Karpas-422 (cell line): ENCODE measurements at regions not wholly inside any gene's neighbourhood (a gene's known extent, or its start where the extent isn't known, plus 50 kb on each side); places are given as distances from the start of the nearest gene placed in this dataset.

Experiments
- DNase-seq: peaks from one replicate; pipeline ENCODE4 v3.0.0-alpha.2; 2015
- H2AFZ ChIP-seq: fragments of 200-600 bp; sonication (generic); 2 replicates; pipeline ENCODE4 v1.6.1; 2014; ENCODE audit warnings: antibody characterized with exemption, low read length, mixed read lengths
- H3K27ac ChIP-seq: fragments of 200-600 bp; sonication (generic); 2 replicates; pipeline ENCODE4 v1.5.1; 2014; ENCODE audit warnings: mild to moderate bottlenecking, low read length, moderate library complexity
- H3K27me3 ChIP-seq: fragments of 200-600 bp; sonication (generic); 2 replicates; pipeline ENCODE4 v1.6.1; 2014; ENCODE audit warnings: low read length, mixed read lengths
- H3K36me3 ChIP-seq: fragments of 200-600 bp; sonication (generic); 2 replicates; pipeline ENCODE4 v1.6.1; 2014; ENCODE audit warnings: low read length, mixed read lengths; ENCODE audit not compliant: insufficient read depth
- H3K4me1 ChIP-seq: fragments of 200-600 bp; sonication (generic); 2 replicates; pipeline ENCODE4 v1.6.1; 2014; ENCODE audit warnings: mild to moderate bottlenecking, low read length, mixed read lengths
- H3K4me2 ChIP-seq: fragments of 200-600 bp; sonication (generic); 2 replicates; pipeline ENCODE4 v1.6.1; 2014; ENCODE audit warnings: low read length, low read depth, mild to moderate bottlenecking; ENCODE audit not compliant: poor library complexity, severe bottlenecking
- H3K4me3 ChIP-seq: fragments of 200-600 bp; sonication (generic); 2 replicates; pipeline ENCODE4 v1.5.1; 2014; ENCODE audit warnings: mild to moderate bottlenecking, antibody characterized with exemption, low read length, mixed read lengths
- H3K79me2 ChIP-seq: fragments of 200-600 bp; sonication (generic); 2 replicates; pipeline ENCODE4 v1.6.1; 2014; ENCODE audit warnings: mild to moderate bottlenecking, low read length, mixed read lengths
- H3K9ac ChIP-seq: fragments of 200-600 bp; sonication (generic); 2 replicates; pipeline ENCODE4 v1.6.0; 2014; ENCODE audit warnings: low read length
- H3K9me2 ChIP-seq: fragments of 200-600 bp; sonication (generic), shearing (Covaris generic); replicated peaks from 2 replicates; pipeline ENCODE4 v1.6.0; 2014; ENCODE audit warnings: mild to moderate bottlenecking, low read length, moderate library complexity; ENCODE audit not compliant: insufficient read depth
- H3K9me3 ChIP-seq: fragments of 300-700, 200-600 bp; sonication (generic); 2 replicates; pipeline ENCODE4 v1.6.1; 2014; ENCODE audit warnings: low read length, mixed read lengths
- H4K20me1 ChIP-seq: fragments of 200-600 bp; sonication (generic); 2 replicates; pipeline ENCODE4 v1.6.1; 2014; ENCODE audit warnings: mild to moderate bottlenecking, antibody characterized with exemption, low read length, low read depth; ENCODE audit not compliant: insufficient read depth

DNA sequence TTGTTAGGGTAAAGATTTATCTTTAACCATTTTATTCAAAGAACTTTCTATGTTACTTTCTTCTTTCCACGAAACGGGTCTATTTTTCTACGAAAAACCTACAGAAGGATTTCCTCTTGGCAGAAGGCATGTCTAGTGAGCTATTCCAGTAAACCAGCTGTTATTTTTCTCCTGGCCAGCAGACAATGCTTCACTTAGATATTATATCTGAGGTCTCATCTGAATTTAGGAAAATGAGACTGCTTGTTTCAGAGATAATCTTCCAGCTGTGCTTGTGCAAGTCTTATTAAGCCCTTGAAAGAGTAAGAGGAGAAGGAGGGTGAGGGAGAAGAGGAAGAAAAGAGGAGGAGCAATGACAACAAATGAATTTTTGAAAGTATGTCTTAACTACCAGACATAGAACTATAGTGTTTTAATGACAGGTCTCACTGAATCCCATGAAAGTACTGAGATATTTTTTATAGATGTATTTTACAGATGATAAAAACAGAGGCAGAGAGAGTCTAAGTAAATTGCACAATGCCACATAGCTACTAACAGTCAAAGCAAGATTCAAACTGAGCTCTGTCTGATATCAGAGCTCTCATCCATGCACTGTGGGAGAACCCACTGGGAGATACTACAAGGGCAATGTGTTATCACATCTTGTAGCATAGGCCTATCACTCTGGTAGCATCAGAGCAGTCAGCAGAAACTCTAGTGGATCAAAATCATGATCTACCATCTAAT is 54.6 kb upstream of the SAMSN1 start:
- Histone ChIP-seq H3K9ac (no peak overlapping the region), H3K4me1 (no peaks in the 10 kb centered on the region), H3K27ac (no peak overlapping the region), H4K20me1 (no peaks in the 10 kb centered on the region), H3K9me3 (peaks cover 14% of the 10 kb centered on the region), H3K4me2 (no peak overlapping the region), H3K4me3 (no peak overlapping the region), H2AFZ (no peak overlapping the region), H3K27me3 (no peaks in the 10 kb centered on the region), H3K9me2 (no peaks in the 10 kb centered on the region), H3K79me2 (no peaks in the 10 kb centered on the region), H3K36me3 (no peaks in the 10 kb centered on the region)
- no peak for DNase-seq

DNA sequence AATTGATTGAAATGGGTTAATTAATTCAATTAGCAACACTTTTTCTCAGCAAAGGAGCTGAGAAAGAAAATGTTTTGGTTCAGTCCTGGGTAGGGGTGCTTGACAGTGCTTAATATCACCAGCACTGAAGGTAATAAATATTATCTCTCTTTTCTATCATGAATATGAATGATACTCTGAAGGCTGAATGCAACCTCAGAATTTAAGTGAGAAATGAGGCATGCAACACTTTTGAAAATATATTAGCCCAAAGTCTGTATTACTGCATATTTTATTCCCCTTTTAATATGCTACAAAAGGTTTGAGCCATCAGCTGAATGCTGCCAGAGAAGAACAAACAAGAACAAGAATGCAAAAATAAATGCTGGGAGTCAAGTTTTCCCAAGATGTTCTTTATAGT is 52.0 kb upstream of the SAMSN1 start:
- Histone ChIP-seq H3K9me3 (no peaks in the 10 kb centered on the region; the same call in 1 of the 2 replicates), H3K4me3 (no peak overlapping the region)

More for the DNA sequence above, 52.0 kb upstream of the SAMSN1 start:
- no peaks in the 10 kb centered on the region for H4K20me1 ChIP-seq
- H3K4me2 ChIP-seq: no peak overlapping the region
- H2AFZ ChIP-seq: no peak overlapping the region
- no peak overlapping the region for H3K9ac ChIP-seq
- no peaks in the 10 kb centered on the region for H3K9me2 ChIP-seq
- DNase-seq: no peak
- no peaks in the 10 kb centered on the region for H3K27me3 ChIP-seq
- H3K27ac ChIP-seq: no peak overlapping the region
- H3K36me3 ChIP-seq: no peaks in the 10 kb centered on the region
- H3K4me1 ChIP-seq: no peaks in the 10 kb centered on the region
- no peaks in the 10 kb centered on the region for H3K79me2 ChIP-seq
